A549 (cell line): ENCODE measurements at regions not wholly inside any gene's neighbourhood (a gene's known extent, or its start where the extent isn't known, plus 50 kb on each side); places are given as distances from the start of the nearest gene placed in this dataset.

ENCODE experiments used
- EHMT2 ChIP-seq: fragments of 200-600 bp; sonication (generic); IDR thresholded peaks from 2 replicates; pipeline ENCODE4 v1.6.1; 2016; ENCODE audit warnings: antibody characterized with exemption, low read depth, mild to moderate bottlenecking, moderate library complexity
- HEYL ChIP-seq: fragments of 250-450 bp; sonication (Bioruptor Pico); IDR thresholded peaks from 2 replicates; pipeline ENCODE4 v1.8.0; 2021; ENCODE audit warnings: mild to moderate bottlenecking, moderate library complexity
- HOXA7 ChIP-seq: fragments of 250-450 bp; sonication (Bioruptor Pico); IDR thresholded peaks from 2 replicates; pipeline ENCODE4 v1.5.0; 2020; ENCODE audit warnings: mild to moderate bottlenecking, moderate library complexity
- MAX ChIP-seq: IDR thresholded peaks from 2 replicates; pipeline ENCODE4 v1.6.1; 2012
- MYC ChIP-seq: IDR thresholded peaks from 2 replicates; pipeline ENCODE4 v1.6.1; 2012; ENCODE audit warnings: mild to moderate bottlenecking, inconsistent platforms, low read length, improper control_type of control experiment, borderline replicate concordance
- POLR2A ChIP-seq: IDR thresholded peaks from 2 replicates; pipeline ENCODE4 v1.6.1; 2012; ENCODE audit warnings: mild to moderate bottlenecking, low read length
- RARB ChIP-seq: fragments of 250-450 bp; sonication (Bioruptor Pico); IDR thresholded peaks from 2 replicates; pipeline ENCODE4 v1.8.0; 2021; ENCODE audit warnings: mild to moderate bottlenecking, moderate library complexity
- RNF2 ChIP-seq: fragments of 200-600 bp; sonication (generic); IDR thresholded peaks from 2 replicates; pipeline ENCODE4 v1.6.1; 2016; ENCODE audit warnings: low read depth, mild to moderate bottlenecking, antibody characterized with exemption, moderate library complexity, borderline replicate concordance
- SMC3 ChIP-seq: fragments of >200 bp; sonication (Bioruptor Twin); formaldehyde crosslinking; IDR thresholded peaks from 3 replicates; pipeline ENCODE4 v1.6.1; 2018; ENCODE audit warnings: inconsistent platforms
- USF2 ChIP-seq: fragments of 450-650 bp; IDR thresholded peaks from 2 replicates; pipeline ENCODE4 v1.6.1; 2014; ENCODE audit warnings: antibody characterized with exemption
- TF ChIP-seq, protein P1 (sequence below): fragments of >200 bp; sonication (Bioruptor Twin); formaldehyde crosslinking; IDR thresholded peaks from 3 replicates; pipeline ENCODE4 v1.5.1; 2016
- TF ChIP-seq, protein P2 (sequence below): IDR thresholded peaks from 2 replicates; pipeline ENCODE4 v1.6.1; 2012

- TF ChIP-seq POLR2A: no peak
- TF ChIP-seq, protein P1, sequence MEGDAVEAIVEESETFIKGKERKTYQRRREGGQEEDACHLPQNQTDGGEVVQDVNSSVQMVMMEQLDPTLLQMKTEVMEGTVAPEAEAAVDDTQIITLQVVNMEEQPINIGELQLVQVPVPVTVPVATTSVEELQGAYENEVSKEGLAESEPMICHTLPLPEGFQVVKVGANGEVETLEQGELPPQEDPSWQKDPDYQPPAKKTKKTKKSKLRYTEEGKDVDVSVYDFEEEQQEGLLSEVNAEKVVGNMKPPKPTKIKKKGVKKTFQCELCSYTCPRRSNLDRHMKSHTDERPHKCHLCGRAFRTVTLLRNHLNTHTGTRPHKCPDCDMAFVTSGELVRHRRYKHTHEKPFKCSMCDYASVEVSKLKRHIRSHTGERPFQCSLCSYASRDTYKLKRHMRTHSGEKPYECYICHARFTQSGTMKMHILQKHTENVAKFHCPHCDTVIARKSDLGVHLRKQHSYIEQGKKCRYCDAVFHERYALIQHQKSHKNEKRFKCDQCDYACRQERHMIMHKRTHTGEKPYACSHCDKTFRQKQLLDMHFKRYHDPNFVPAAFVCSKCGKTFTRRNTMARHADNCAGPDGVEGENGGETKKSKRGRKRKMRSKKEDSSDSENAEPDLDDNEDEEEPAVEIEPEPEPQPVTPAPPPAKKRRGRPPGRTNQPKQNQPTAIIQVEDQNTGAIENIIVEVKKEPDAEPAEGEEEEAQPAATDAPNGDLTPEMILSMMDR: no peak
- TF ChIP-seq USF2: no peak
- no peak for TF ChIP-seq RNF2
- TF ChIP-seq MYC: no peak
- TF ChIP-seq EHMT2: no peak
- TF ChIP-seq, protein P2, sequence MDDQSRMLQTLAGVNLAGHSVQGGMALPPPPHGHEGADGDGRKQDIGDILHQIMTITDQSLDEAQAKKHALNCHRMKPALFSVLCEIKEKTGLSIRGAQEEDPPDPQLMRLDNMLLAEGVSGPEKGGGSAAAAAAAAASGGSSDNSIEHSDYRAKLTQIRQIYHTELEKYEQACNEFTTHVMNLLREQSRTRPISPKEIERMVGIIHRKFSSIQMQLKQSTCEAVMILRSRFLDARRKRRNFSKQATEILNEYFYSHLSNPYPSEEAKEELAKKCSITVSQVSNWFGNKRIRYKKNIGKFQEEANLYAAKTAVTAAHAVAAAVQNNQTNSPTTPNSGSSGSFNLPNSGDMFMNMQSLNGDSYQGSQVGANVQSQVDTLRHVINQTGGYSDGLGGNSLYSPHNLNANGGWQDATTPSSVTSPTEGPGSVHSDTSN: no peak
- no peak for TF ChIP-seq RARB (CRISPR knock-in tag)
- no peak for TF ChIP-seq MAX
- no peak for TF ChIP-seq HEYL
- no peak for TF ChIP-seq HOXA7 (CRISPR knock-in tag)
- TF ChIP-seq SMC3: no peak
These were observed 283.5 kb downstream of the LRATD1 start for GRCh38 chr2:14915983-14916382.
